Neural cell (in vitro differentiated cells): ENCODE measurements at regions not wholly inside any gene's neighbourhood (a gene's known extent, or its start where the extent isn't known, plus 50 kb on each side); places are given as distances from the start of the nearest gene placed in this dataset.

ENCODE experiments used
- H2AFZ ChIP-seq: fragments of 200-600, 300-800 bp; sonication (generic), shearing (Covaris generic); 2 replicates; pipeline ENCODE4 v1.6.0; 2014; ENCODE audit warnings: low read depth, mild to moderate bottlenecking, antibody characterized with exemption, low read length, moderate library complexity
- H3F3A ChIP-seq: fragments of 200-600 bp; shearing (Covaris generic); 2 replicates; pipeline ENCODE4 v1.6.1; 2016; ENCODE audit warnings: mild to moderate bottlenecking, moderate library complexity, mixed read lengths, antibody characterized with exemption, low read length; ENCODE audit not compliant: insufficient read depth, poor library complexity, severe bottlenecking
- H3K27ac ChIP-seq: fragments of 200-600, 300-800 bp; sonication (generic), shearing (Covaris generic); 2 replicates; pipeline ENCODE4 v1.5.1; 2014; ENCODE audit warnings: mild to moderate bottlenecking, low read length, moderate library complexity
- H3K27me3 ChIP-seq: fragments of 300-800, 200-600 bp; sonication (generic), shearing (Covaris generic); 2 replicates; pipeline ENCODE4 v1.6.0; 2014; ENCODE audit warnings: mild to moderate bottlenecking, low read depth, low read length, moderate library complexity; ENCODE audit not compliant: insufficient read depth
- H3K36me3 ChIP-seq: fragments of 300-800, 200-600 bp; sonication (generic), shearing (Covaris generic); 2 replicates; pipeline ENCODE4 v1.5.1; 2014; ENCODE audit warnings: mild to moderate bottlenecking, antibody characterized with exemption, low read length, moderate library complexity; ENCODE audit not compliant: insufficient read depth
- H3K4me2 ChIP-seq: fragments of 300-800, 200-600 bp; sonication (generic), shearing (Covaris generic); 2 replicates; pipeline ENCODE4 v1.6.0; 2014; ENCODE audit warnings: mild to moderate bottlenecking, low read length
- H3K4me3 ChIP-seq: fragments of 300-800, 200-600 bp; sonication (generic), shearing (Covaris generic); 2 replicates; pipeline ENCODE4 v1.5.1; 2014; ENCODE audit warnings: mild to moderate bottlenecking, low read length, moderate library complexity
- H3K79me2 ChIP-seq: fragments of 200-600 bp; shearing (Covaris generic); replicated peaks from 2 replicates; pipeline ENCODE4 v1.6.0; 2014; ENCODE audit warnings: mild to moderate bottlenecking, low read length, moderate library complexity; ENCODE audit not compliant: insufficient read depth
- H3K9ac ChIP-seq: fragments of 300-800, 200-600 bp; sonication (generic), shearing (Covaris generic); 2 replicates; pipeline ENCODE4 v1.6.1; 2016; ENCODE audit warnings: mild to moderate bottlenecking, low read length, mixed read lengths
- H3K9me2 ChIP-seq: fragments of 200-600 bp; shearing (Covaris generic); 2 replicates; pipeline ENCODE4 v1.6.1; 2016; ENCODE audit warnings: mild to moderate bottlenecking, low read length, mixed read lengths; ENCODE audit not compliant: insufficient read depth
- H3K9me3 ChIP-seq: fragments of 200-600, 300-800 bp; sonication (generic), shearing (Covaris generic); 2 replicates; pipeline ENCODE4 v1.6.1; 2016; ENCODE audit warnings: mild to moderate bottlenecking, mixed run types, low read length, moderate library complexity, mixed read lengths
- H4K20me1 ChIP-seq: fragments of 200-600 bp; shearing (Covaris generic); 2 replicates; pipeline ENCODE4 v1.6.1; 2016; ENCODE audit warnings: mild to moderate bottlenecking, mixed run types; ENCODE audit not compliant: insufficient read depth
- CTCF ChIP-seq: fragments of 450-650 bp; IDR thresholded peaks from 2 replicates; pipeline ENCODE4 v1.5.1; 2014; ENCODE audit warnings: antibody characterized with exemption, mild to moderate bottlenecking, moderate library complexity; ENCODE audit not compliant: poor library complexity, severe bottlenecking
- EP300 ChIP-seq: fragments of 450-650 bp; conservative IDR thresholded peaks from 2 replicates; pipeline ENCODE4 v1.6.1; 2014; ENCODE audit warnings: antibody characterized with exemption, mild to moderate bottlenecking, moderate library complexity; ENCODE audit not compliant: poor library complexity, severe bottlenecking
- EZH2 ChIP-seq: fragments of 200-600, 300-800 bp; shearing (Covaris generic), sonication (generic); IDR thresholded peaks from 2 replicates; pipeline ENCODE4 v1.6.1; 2014; ENCODE audit warnings: antibody characterized with exemption, low read length, borderline replicate concordance, mild to moderate bottlenecking; ENCODE audit not compliant: insufficient read depth, poor library complexity, severe bottlenecking
- MXI1 ChIP-seq: fragments of 450-650 bp; conservative IDR thresholded peaks from 2 replicates; pipeline ENCODE4 v1.6.1; 2014; ENCODE audit warnings: antibody characterized with exemption, mild to moderate bottlenecking; ENCODE audit not compliant: poor library complexity, severe bottlenecking
- POLR2AphosphoS5 ChIP-seq: IDR thresholded peaks from 2 replicates; pipeline ENCODE4 v1.6.1; 2012
- RAD21 ChIP-seq: fragments of 450-650 bp; conservative IDR thresholded peaks from 2 replicates; pipeline ENCODE4 v1.6.1; 2014; ENCODE audit warnings: antibody characterized with exemption, mild to moderate bottlenecking, moderate library complexity
- REST ChIP-seq: IDR thresholded peaks from 2 replicates; pipeline ENCODE4 v1.6.1; 2012; ENCODE audit warnings: borderline replicate concordance
- SMC3 ChIP-seq: fragments of 450-650 bp; conservative IDR thresholded peaks from 2 replicates; pipeline ENCODE4 v1.6.1; 2014; ENCODE audit warnings: antibody characterized with exemption, mild to moderate bottlenecking, moderate library complexity; ENCODE audit not compliant: poor library complexity
- TAF1 ChIP-seq: IDR thresholded peaks from 2 replicates; pipeline ENCODE4 v1.6.1; 2012; ENCODE audit warnings: low read depth

GRCh38 chr12:84698576-84699333 is 213.8 kb downstream of the SLC6A15 start:
- Histone ChIP-seq H3F3A (no peaks in the 10 kb centered on the region), H3K9me3 (no peaks in the 10 kb centered on the region), H3K4me3 (no peak overlapping the region), H3K36me3 (no peaks in the 10 kb centered on the region), H2AFZ (no peak overlapping the region), H3K9me2 (no peaks in the 10 kb centered on the region), H3K27me3 (no peaks in the 10 kb centered on the region), H3K9ac (no peak overlapping the region), H3K79me2 (no peaks in the 10 kb centered on the region), H3K27ac (no peak overlapping the region), H4K20me1 (no peaks in the 10 kb centered on the region), H3K4me2 (no peak overlapping the region)
- TF ChIP-seq RAD21 (no peak), SMC3 (no peak), TAF1 (no peak), EP300 (no peak)

GRCh38 chr12:84696908-84697540 is 215.6 kb downstream of the SLC6A15 start:
- H3K9me2 ChIP-seq: no peaks in the 10 kb centered on the region
- no peak overlapping the region for H3K9ac ChIP-seq
- no peak overlapping the region for H3K4me3 ChIP-seq
- no peak overlapping the region for H3K27ac ChIP-seq
- no peak overlapping the region for H2AFZ ChIP-seq
- no peaks in the 10 kb centered on the region for H3K36me3 ChIP-seq
- no peak for TF ChIP-seq POLR2AphosphoS5
- no peak for TF ChIP-seq EZH2
- TF ChIP-seq MXI1: no peak
- no peak for TF ChIP-seq EP300
- no peak for TF ChIP-seq RAD21
- TF ChIP-seq CTCF: no peak
- no peak for TF ChIP-seq TAF1
- no peak for TF ChIP-seq REST
- no peak for TF ChIP-seq SMC3
- H4K20me1 ChIP-seq: no peaks in the 10 kb centered on the region
- H3K4me2 ChIP-seq: no peak overlapping the region
- H3K79me2 ChIP-seq: no peaks in the 10 kb centered on the region
- no peaks in the 10 kb centered on the region for H3K9me3 ChIP-seq
- H3K27me3 ChIP-seq: no peaks in the 10 kb centered on the region
- no peaks in the 10 kb centered on the region for H3F3A ChIP-seq
